NOMO-1 treated with dmso at 0.1 percent for 144 hours (cell line): ENCODE measurements at regions not wholly inside any gene's neighbourhood (a gene's known extent, or its start where the extent isn't known, plus 50 kb on each side); places are given as distances from the start of the nearest gene placed in this dataset.
"Not testable (repeated sequence)": the region's sequence is repeated elsewhere in the genome, so short reads cannot be mapped to it uniquely, and the experiment has no call there.

Source experiments
- DNase-seq: peaks from one replicate; lab custom pipeline; 2025; ENCODE audit not compliant: unreplicated experiment; lab: John Stamatoyannopoulos, UW

DNA sequence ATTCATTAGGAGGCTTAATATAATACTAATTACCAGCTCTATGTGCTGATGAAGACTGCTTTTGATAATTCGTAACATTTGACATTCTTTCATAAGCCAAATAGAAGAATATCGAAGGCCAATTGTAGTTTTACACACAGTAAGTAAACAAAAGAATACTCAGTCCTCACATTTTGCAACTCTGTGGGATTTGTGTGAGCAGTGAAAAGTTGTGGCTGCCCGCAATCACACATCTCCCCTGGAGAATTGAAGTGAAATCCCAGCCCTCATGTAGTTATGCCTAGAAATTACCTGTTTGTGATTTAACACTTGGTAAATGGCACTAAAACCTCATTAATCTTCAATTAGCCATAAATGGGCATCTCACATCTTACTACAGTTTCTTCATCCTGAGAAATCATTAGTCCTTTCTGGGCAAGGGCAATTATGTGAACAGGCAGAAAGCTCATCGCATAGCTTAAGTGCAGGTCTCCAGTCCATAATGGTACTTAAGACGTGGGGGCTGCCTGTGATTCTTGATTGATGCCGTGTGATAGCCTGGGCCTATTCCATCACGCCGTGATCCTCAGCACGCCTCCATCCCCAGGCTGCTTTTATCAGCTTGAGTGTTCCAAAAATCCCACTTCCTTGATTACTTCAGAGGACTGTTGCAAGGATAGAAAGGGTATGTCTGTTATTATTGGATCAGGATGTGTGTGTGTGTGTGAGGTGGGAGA is 97.9 kb upstream of the METTL14 start:
- DNase-seq = no peak

DNA sequence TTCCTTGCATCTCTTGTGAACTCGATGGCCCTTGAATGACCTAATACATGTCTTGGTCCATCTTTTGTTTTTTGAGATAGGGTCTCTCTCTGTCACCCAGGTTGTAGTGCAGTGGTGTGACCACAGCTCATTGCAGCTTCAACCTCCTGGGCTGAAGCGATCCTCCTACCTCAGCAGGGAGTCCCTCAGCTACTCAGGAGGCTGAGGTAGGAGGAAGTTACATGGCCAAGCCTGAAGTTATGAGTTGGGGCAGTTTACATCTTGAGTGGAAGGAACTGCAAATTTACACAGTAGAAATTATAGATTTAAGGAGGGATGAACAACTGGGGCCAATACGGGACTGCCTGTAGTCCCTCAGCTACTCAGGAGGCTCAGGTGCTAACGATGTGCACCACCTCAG is 97.2 kb upstream of the METTL14 start:
- no peak for DNase-seq

DNA sequence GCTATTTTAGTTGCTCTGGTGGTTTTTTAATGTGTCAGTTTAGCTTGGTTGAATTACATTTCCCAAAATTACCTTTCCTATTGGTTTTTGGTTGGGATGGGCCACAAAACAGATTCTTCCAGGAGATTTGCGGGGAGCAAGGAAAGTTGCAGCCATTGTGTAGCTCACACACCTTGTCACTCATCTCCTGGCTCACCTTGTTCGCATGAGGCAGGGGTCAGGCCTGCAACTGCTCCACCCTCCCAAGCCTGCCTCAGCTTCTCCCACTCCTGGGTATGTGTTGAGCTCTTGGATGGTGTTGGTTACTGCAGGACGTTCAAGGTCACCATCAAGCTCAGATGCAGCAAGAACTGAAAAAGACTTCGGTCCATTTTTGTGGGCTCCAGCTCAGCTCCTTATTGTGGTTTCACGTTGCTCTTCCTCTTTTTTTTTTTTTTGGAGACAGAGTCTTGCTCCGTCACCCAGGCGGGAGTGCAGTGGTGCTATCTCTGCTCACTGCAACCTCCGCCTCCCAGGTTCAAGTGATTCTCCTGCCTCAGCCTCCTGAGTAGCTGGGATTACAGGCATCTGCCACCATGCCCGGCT is 95.6 kb upstream of the METTL14 start:
- peak; percentile 40 for DNase-seq

DNA sequence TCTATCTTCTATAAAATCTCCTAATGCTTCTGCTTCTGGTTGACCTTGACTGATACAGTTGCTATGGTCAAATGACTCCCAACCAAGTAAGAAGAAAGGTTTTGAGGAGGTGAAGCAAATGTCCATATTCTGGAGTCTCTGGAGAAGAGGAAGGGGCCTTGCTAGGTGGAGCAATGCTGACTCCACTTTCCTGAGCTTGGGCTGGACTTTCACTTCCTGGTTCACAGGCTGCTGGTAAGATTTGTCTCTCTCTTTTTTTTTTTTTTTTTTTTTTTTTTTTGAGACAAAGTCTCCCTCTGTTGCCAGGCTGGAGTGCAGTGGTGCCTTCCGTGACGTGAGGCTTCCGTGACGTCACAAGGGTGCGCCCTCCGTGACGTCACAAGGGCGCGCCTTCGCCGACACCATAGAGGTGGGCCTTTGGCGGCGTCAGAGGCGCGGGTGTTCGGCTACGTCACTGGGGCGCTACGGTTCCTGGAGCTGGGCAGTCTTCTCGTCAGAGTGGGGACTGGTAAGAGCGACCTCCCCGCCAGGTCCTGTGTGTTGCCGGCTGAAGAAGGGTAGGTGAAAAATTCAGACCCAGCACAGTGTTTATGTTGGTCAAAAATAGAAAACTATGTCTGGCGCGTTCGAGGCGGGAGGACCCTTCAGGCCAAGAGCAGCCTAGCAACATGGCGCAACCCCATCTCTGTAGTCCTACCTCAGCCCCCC is 93.7 kb upstream of the METTL14 start:
- DNase-seq = peak; percentile 94

DNA sequence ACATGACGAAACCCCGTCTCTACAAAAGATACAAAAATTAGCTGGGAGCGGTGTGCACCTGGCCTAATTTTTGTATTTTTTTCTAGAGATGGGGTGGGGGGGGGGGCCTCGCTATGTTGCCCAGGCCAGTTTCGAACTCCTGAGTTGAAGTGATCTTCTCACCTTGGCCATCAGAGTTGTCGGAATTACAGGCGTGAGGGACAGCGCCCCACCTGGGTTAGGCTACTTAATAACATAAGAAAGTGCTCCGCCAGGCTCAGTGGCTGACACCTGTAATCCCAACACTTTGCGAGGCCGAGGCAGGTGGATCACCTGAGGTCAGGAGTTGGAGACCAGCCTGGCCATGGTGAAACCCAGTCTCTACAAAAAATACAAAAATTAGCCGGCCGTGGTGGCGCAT is 92.9 kb upstream of the METTL14 start:
- not testable (repeated sequence) for DNase-seq

DNA sequence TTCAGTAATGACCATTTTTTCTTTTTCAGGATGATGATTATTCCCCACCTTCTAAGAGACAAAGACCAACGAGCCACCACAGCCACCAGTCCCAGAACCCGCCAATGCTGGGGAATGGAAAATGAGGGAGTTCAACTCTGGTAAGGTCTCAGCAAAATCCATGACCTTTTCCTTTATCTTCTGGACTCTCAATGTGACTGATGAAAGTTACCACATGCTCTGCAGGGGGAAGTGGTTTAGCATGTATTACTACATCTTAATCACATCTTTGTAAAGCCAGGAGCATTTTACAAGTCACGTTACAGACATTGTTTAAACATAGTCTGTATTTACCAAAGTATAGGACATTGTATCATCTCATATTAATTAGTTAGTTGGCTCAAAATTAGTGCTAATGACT is 89.3 kb upstream of the METTL14 start:
- DNase-seq = not testable (repeated sequence)

DNA sequence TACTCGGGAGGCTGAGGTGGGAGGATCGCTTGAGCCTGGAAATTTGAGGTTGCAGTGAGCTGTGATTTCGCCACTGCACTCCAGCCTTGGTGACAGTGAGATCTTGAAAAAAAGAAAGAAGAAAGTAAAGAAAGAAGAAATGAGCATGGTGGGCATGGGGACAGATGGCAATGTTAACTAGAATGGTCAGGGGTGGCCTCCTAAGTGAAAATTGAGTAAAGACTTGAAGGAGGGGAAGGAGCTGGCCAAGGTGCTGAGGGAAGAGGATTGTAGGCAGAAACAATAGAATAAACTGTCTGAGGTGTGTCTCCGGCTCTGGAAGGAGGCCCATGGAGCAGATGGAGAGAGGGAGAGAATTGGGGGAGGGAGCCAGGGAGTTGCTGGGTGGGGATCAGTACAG is 60.1 kb upstream of the METTL14 start:
- not testable (repeated sequence) for DNase-seq

DNA sequence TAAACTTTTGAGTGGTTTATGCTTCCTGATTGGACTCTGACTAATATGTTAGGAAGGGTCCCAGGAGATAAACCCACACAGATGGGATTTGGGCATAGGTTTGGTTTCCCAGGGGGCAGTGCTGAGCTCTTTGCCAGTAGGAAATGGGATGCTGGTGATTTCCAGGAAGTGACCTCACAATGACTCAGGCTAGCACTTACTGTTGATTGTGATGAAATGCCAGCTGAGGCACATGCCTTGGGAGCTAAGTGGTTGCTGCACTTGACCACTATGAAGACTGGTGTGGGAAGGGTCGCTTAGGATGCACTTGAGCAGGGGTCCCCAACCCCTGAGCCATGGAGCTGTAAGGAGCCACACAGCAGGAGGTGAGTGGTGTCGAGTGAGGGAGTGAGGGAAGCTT is 55.5 kb upstream of the METTL14 start:
- not testable (repeated sequence) for DNase-seq

DNA sequence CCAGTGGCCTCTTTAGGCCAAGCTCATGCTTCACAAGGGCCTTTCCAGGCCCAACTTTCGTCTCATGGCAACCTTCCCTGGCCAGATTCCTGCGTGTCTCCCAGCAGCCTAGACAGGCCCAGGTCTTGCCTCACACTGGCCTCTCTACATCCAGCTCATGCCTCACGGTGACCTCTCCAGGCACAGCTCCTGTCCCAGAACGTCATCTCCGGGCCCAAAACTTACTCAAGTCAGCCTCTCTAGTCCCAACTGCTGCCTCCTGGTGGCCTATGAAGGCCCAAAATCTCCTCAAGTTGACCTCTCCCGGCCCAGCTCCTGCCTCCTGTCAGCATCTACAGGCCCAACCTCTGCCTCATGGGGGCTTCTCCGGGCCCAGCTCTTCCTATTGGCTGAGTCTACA is 54.3 kb upstream of the METTL14 start:
- not testable (repeated sequence) for DNase-seq

DNA sequence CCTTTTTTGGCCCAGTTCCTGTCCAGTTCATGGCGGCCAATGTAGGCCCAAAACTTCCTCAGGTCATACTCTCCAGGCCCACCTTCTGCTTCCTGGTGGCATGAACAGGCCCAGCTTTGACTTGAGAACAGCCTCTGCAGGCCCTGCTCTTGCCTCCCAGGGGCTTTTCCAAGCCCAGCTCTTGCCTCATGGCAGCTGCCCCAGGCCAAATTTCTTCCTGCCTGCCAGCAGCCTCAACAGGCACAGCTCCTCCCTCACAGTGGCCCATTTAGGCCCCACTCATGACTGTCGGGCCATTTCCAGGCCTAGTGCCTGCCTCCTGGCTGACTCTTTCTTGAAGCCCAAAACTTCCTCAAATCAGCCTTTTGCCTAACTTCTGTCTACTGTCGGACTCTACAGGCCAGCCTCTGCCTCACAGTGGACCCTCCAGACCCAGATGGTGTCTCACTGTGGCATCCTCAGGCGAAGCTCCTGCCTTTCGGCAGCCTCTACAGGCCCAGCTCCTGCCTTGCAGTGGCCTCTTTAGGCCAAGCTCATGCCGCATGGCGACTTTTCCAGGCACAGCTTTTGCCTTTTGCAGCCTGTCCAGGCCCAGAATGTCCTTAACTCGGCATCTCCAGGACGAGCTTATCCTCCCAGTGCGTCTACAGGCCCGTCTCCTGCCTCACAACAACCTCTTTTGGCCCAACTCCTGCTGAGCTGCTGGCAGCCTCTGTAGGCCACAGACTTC is 53.7 kb upstream of the METTL14 start:
- not testable (repeated sequence) for DNase-seq

DNA sequence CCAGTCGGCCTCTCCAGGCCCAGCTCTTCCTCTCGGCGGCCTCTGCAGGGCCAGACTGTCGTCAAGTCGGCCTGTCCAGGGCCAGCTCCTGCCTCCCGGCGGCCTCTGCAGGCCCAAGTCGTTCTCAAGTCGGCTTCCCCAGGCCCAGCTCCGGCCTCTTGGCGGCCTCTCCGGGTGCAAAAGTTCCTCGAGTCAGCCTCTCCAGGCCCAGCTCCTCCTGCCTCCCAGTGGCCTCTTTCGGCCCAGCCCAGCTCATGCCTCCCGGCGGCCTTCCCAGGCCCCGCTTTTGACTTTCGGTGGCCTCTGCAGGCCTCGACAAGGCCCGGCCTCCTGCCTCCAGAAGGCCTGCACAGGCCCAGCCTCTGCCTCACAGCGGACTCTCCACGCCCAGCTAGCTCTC is 51.7 kb upstream of the METTL14 start:
- DNase-seq = not testable (repeated sequence)

DNA sequence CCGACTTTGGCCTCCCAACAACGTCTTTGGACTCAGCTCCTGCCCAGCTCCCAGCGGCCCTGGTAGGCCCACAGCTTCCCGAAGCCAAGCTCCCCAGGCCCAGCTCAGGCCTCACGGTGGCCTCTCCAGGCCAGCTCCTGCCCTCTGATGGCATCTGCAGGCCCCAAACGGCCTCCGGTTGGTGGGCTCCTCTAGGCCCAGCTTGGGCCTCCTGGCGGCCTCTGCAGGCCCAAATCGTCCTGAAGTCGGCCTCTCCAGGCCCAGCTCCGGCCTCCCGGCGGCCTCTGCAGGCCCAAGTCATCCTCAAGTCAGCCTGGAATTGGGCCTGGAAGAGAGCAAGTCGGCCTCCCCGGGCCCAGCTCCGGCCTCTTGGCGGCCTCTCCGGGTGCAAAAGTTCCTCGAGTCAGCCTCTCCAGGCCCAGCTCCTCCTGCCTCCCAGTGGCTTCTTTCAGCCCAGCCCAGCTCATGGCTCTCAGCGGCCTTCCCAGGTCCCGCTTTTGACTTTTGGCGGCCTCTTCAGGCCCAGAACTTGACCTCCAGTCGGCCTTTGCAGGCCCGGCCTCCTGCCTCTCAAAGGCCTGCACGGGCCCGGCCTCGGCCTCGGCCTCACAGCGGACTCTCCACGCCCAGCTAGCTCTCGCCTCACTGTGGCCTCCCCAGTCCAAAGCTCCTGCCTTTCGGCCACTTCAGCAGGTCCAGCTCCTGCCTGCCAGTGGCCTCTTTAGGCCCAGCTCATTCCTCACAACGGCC is 50.9 kb upstream of the METTL14 start:
- DNase-seq = not testable (repeated sequence)
